ENCODE measurements at regions not wholly inside any gene's neighbourhood (a gene's known extent, or its start where the extent isn't known, plus 50 kb on each side); places are given as distances from the start of the nearest gene placed in this dataset.

- ATAC-seq (ENCODE audit: low read depth) (no peak), DNase-seq (ENCODE audit: low spot score) (no peak)
- no peaks in the 10 kb centered on the region for H3K36me3 ChIP-seq (ENCODE audit: low read depth)
- no peaks in the 10 kb centered on the region for H3K9me3 ChIP-seq (ENCODE audit: severe bottlenecking)
- H3K4me3 ChIP-seq (ENCODE audit: severe bottlenecking) = no peak overlapping the region
- no peak for TF ChIP-seq CTCF (IDR thresholded peaks at IDR 0.05; ENCODE audit: poor library complexity, severe bottlenecking)
- H3K27me3 ChIP-seq (ENCODE audit: insufficient read depth, poor library complexity, severe bottlenecking) = no peaks in the 10 kb centered on the region
- peaks cover 59% of the 10 kb centered on the region for H3K4me1 ChIP-seq (ENCODE audit: insufficient read depth, poor library complexity, severe bottlenecking)
- peak overlapping the region; percentile 73 for H3K27ac ChIP-seq (ENCODE audit: poor library complexity, severe bottlenecking)
Measured at GRCh38 chr13:48156466-48156865, 61.6 kb upstream of the MED4 start.

GRCh38 chr13:48155848-48156247, 60.9 kb upstream of the MED4 start:
- peak overlapping the region; percentile 73 for H3K27ac ChIP-seq (ENCODE audit: poor library complexity, severe bottlenecking)
- H3K9me3 ChIP-seq (ENCODE audit: severe bottlenecking) = no peaks in the 10 kb centered on the region
- H3K4me1 ChIP-seq (ENCODE audit: insufficient read depth, poor library complexity, severe bottlenecking) = peaks cover 55% of the 10 kb centered on the region
- no peaks in the 10 kb centered on the region for H3K36me3 ChIP-seq (ENCODE audit: low read depth)
- DNase-seq (ENCODE audit: low spot score) (no peak), ATAC-seq (ENCODE audit: low read depth) (peak; percentile 80)
- no peaks in the 10 kb centered on the region for H3K27me3 ChIP-seq (ENCODE audit: insufficient read depth, poor library complexity, severe bottlenecking)
- no peak overlapping the region for H3K4me3 ChIP-seq (ENCODE audit: severe bottlenecking)
- TF ChIP-seq CTCF (IDR thresholded peaks at IDR 0.05; ENCODE audit: poor library complexity, severe bottlenecking) = no peak

GRCh38 chr13:48154671-48155070, 59.8 kb upstream of the MED4 start:
- ATAC-seq (ENCODE audit: low read depth) = no peak
- Histone ChIP-seq H3K4me3 (ENCODE audit: severe bottlenecking) (no peak overlapping the region), H3K27me3 (ENCODE audit: insufficient read depth, poor library complexity, severe bottlenecking) (no peaks in the 10 kb centered on the region), H3K9me3 (ENCODE audit: severe bottlenecking) (no peaks in the 10 kb centered on the region), H3K27ac (ENCODE audit: poor library complexity, severe bottlenecking) (peak overlapping the region; percentile 73), H3K4me1 (ENCODE audit: insufficient read depth, poor library complexity, severe bottlenecking) (peaks cover 44% of the 10 kb centered on the region), H3K36me3 (ENCODE audit: low read depth) (no peaks in the 10 kb centered on the region)
- TF ChIP-seq CTCF (IDR thresholded peaks at IDR 0.05; ENCODE audit: poor library complexity, severe bottlenecking) = no peak
- no peak for DNase-seq (ENCODE audit: low spot score)

GRCh38 chr13:48153186-48153585, 58.3 kb upstream of the MED4 start:
- no peak for ATAC-seq (ENCODE audit: low read depth)
- H3K27ac ChIP-seq (ENCODE audit: poor library complexity, severe bottlenecking) = no peak overlapping the region
- H3K27me3 ChIP-seq (ENCODE audit: insufficient read depth, poor library complexity, severe bottlenecking) = no peaks in the 10 kb centered on the region
- H3K36me3 ChIP-seq (ENCODE audit: low read depth) = no peaks in the 10 kb centered on the region
- H3K4me1 ChIP-seq (ENCODE audit: insufficient read depth, poor library complexity, severe bottlenecking) = peaks cover 29% of the 10 kb centered on the region
- H3K9me3 ChIP-seq (ENCODE audit: severe bottlenecking) = no peaks in the 10 kb centered on the region
- no peak for DNase-seq (ENCODE audit: low spot score)
- TF ChIP-seq CTCF (IDR thresholded peaks at IDR 0.05; ENCODE audit: poor library complexity, severe bottlenecking) = no peak
- H3K4me3 ChIP-seq (ENCODE audit: severe bottlenecking) = no peak overlapping the region

- Histone ChIP-seq H3K4me3 (ENCODE audit: severe bottlenecking) (no peak overlapping the region), H3K36me3 (ENCODE audit: low read depth) (no peaks in the 10 kb centered on the region), H3K27me3 (ENCODE audit: insufficient read depth, poor library complexity, severe bottlenecking) (no peaks in the 10 kb centered on the region), H3K4me1 (ENCODE audit: insufficient read depth, poor library complexity, severe bottlenecking) (peaks cover 23% of the 10 kb centered on the region), H3K9me3 (ENCODE audit: severe bottlenecking) (no peaks in the 10 kb centered on the region), H3K27ac (ENCODE audit: poor library complexity, severe bottlenecking) (no peak overlapping the region)
- ATAC-seq (ENCODE audit: low read depth) (no peak), DNase-seq (ENCODE audit: low spot score) (no peak)
- no peak for TF ChIP-seq CTCF (IDR thresholded peaks at IDR 0.05; ENCODE audit: poor library complexity, severe bottlenecking)
Measured at GRCh38 chr13:48151363-48152161, 56.7 kb upstream of the MED4 start.

All from RWPE2 (cell line).